HG03575 (cell line): ENCODE measurements at regions not wholly inside any gene's neighbourhood (a gene's known extent, or its start where the extent isn't known, plus 50 kb on each side); places are given as distances from the start of the nearest gene placed in this dataset.
"Not testable (repeated sequence)": the region's sequence is repeated elsewhere in the genome, so short reads cannot be mapped to it uniquely, and the experiment has no call there.

ENCODE experiments used
- ATAC-seq: cut with Tn5 transposase; IDR thresholded peaks from one replicate; pipeline ENCODE4 v1.9.1; 2021; ENCODE audit not compliant: unreplicated experiment, insufficient number of reproducible peaks, low FRiP score; ENCODE audit errors: extremely low read depth

GRCh38 chr2:195543902-195544894, 112.8 kb upstream of the SLC39A10 start:
- peak; percentile 91 for ATAC-seq

GRCh38 chr2:195543063-195543462, 114.0 kb upstream of the SLC39A10 start:
- ATAC-seq = no peak

GRCh38 chr2:195542067-195542466, 115.0 kb upstream of the SLC39A10 start:
- ATAC-seq = no peak

GRCh38 chr2:195538937-195539336, 118.1 kb upstream of the SLC39A10 start:
- no peak for ATAC-seq

- no peak for ATAC-seq
Measured at GRCh38 chr2:195537811-195538210, 119.2 kb upstream of the SLC39A10 start.

GRCh38 chr2:195536906-195537305, 120.1 kb upstream of the SLC39A10 start:
- ATAC-seq = no peak

GRCh38 chr2:195535911-195536522, 121.0 kb upstream of the SLC39A10 start:
- ATAC-seq = peak; percentile 72

- no peak for ATAC-seq
Measured at GRCh38 chr2:195534971-195535370, 122.1 kb upstream of the SLC39A10 start.

- peak; percentile 23 for ATAC-seq
Measured at GRCh38 chr2:195533771-195534642, 123.0 kb upstream of the SLC39A10 start.

- ATAC-seq = peak; percentile 33
Measured at GRCh38 chr2:195532628-195533271, 124.3 kb upstream of the SLC39A10 start.

- ATAC-seq = no peak
Measured at GRCh38 chr2:195532255-195532627, 124.8 kb upstream of the SLC39A10 start.

- no peak for ATAC-seq
Measured at GRCh38 chr2:195531754-195532153, 125.3 kb upstream of the SLC39A10 start.

- not testable (repeated sequence) for ATAC-seq
Measured at GRCh38 chr2:195523242-195523641, 133.8 kb upstream of the SLC39A10 start.

GRCh38 chr2:195521589-195521988, 135.4 kb upstream of the SLC39A10 start:
- ATAC-seq = no peak

- ATAC-seq = no peak
Measured at GRCh38 chr2:195520671-195521155, 136.3 kb upstream of the SLC39A10 start.

GRCh38 chr2:195515551-195515950, 141.5 kb upstream of the SLC39A10 start:
- no peak for ATAC-seq

GRCh38 chr2:195514365-195514764, 142.7 kb upstream of the SLC39A10 start:
- ATAC-seq = no peak

- no peak for ATAC-seq
Measured at GRCh38 chr2:195513119-195513518, 143.9 kb upstream of the SLC39A10 start.

GRCh38 chr2:195509551-195509950, 147.5 kb upstream of the SLC39A10 start:
- ATAC-seq = no peak
